B cell (primary cell): ENCODE measurements at regions not wholly inside any gene's neighbourhood (a gene's known extent, or its start where the extent isn't known, plus 50 kb on each side); places are given as distances from the start of the nearest gene placed in this dataset.

Experiments used
- ATAC-seq: fragments of 200-7000 bp; cut with Tn5 transposase; one replicate; pipeline ENCODE4 v1.10.0; 2021; ENCODE audit warnings: low read depth, mild to moderate bottlenecking, moderate number of reproducible peaks, moderate library complexity
- CTCF ChIA-PET: fragments of 350-600 bp; sonication (Branson Sonifier 250); formaldehyde crosslinking; loops from one replicate; lab custom pipeline; 2021; ENCODE audit warnings: antibody characterized with exemption, inconsistent platforms; lab: Charles Lee
- POLR2A ChIA-PET: fragments of 350-600 bp; sonication (Branson Sonifier 250); formaldehyde crosslinking; loops from one replicate; lab custom pipeline; 2021; ENCODE audit warnings: antibody characterized with exemption; lab: Charles Lee
- DNase-seq: peaks from one replicate; pipeline ENCODE4 v3.0.0; 2013
- H2AFZ ChIP-seq: 2 replicates; pipeline ENCODE4 v1.6.1; 2012; ENCODE audit warnings: mild to moderate bottlenecking, low read depth, low read length; ENCODE audit not compliant: insufficient read depth, poor library complexity, severe bottlenecking
- H3K27ac ChIP-seq, 2 donors: 1 replicate in 1 of 2; 2 replicates in 1 of 2; pipeline ENCODE4 v1.5.1; 2012 to 2013; ENCODE audit warnings: low read length in 2 of 2, mild to moderate bottlenecking in 2 of 2, moderate library complexity in 1 of 2
- H3K27me3 ChIP-seq, 4 experiments: fragments of 200-600 bp in 1 of 4; sonication (generic) in 1 of 4; replicated peaks in 1 of 4; 1 replicate in 2 of 4; 2 replicates in 2 of 4; pipeline versions ENCODE4 v1.6.1 to v1.7.0; 2013 to 2016; ENCODE audit warnings: low read length in 3 of 4, mild to moderate bottlenecking in 2 of 4, mixed read lengths in 1 of 4, moderate library complexity in 1 of 4; ENCODE audit not compliant: insufficient read depth in 4 of 4, control insufficient read depth in 3 of 4; ENCODE audit errors: control extremely low read depth in 1 of 4
- H3K36me3 ChIP-seq, 2 experiments: replicated peaks in 1 of 2; 1 replicate in 1 of 2; 2 replicates in 1 of 2; pipeline versions ENCODE4 v1.6.1 to v1.7.1; 2013; ENCODE audit warnings: low read length in 1 of 2; ENCODE audit not compliant: insufficient read depth in 2 of 2, control insufficient read depth in 1 of 2; ENCODE audit errors: control extremely low read depth in 1 of 2, extremely low read depth in 1 of 2
- H3K4me1 ChIP-seq, 2 donors: fragments of 200-600 bp in 1 of 2; sonication (generic) in 1 of 2; 1 replicate in 1 of 2; 2 replicates in 1 of 2; pipeline versions ENCODE4 v1.5.1 to v1.6.1; 2013 to 2017; ENCODE audit warnings: low read length in 2 of 2; ENCODE audit not compliant: control insufficient read depth in 2 of 2, insufficient read depth in 2 of 2
- H3K4me2 ChIP-seq: replicated peaks from 2 replicates; pipeline ENCODE3; 2012; ENCODE audit warnings: mild to moderate bottlenecking, low read depth, low read length; ENCODE audit not compliant: poor library complexity, severe bottlenecking
- H3K4me3 ChIP-seq, 5 experiments: fragments of 200-600 bp in 1 of 5; sonication (generic) in 1 of 5; 1 replicate in 3 of 5; 2 replicates in 2 of 5; pipeline versions ENCODE4 v1.5.1 to v1.7.0; 2011 to 2016; ENCODE audit warnings: low read length in 4 of 5, mild to moderate bottlenecking in 4 of 5, low read depth in 2 of 5, control low read depth in 1 of 5, moderate library complexity in 1 of 5; ENCODE audit not compliant: insufficient read depth in 1 of 5; ENCODE audit errors: control extremely low read depth in 1 of 5, extremely low read depth in 1 of 5
- H3K79me2 ChIP-seq: fragments of 200-600 bp; sonication (generic); one replicate; pipeline ENCODE4 v1.6.0; 2016; ENCODE audit warnings: low read length; ENCODE audit not compliant: control insufficient read depth, insufficient read depth
- H3K9ac ChIP-seq: fragments of 200-600 bp; sonication (generic); 2 replicates; pipeline ENCODE4 v1.6.1; 2017; ENCODE audit warnings: mild to moderate bottlenecking, low read length, moderate library complexity
- H3K9me3 ChIP-seq, 3 donors: one replicate each; pipeline versions ENCODE4 v1.6.1 to v1.7.1; 2013; ENCODE audit warnings: low read length in 2 of 3; ENCODE audit not compliant: control insufficient read depth in 2 of 3, insufficient read depth in 1 of 3; ENCODE audit errors: control extremely low read depth in 1 of 3
- H4K20me1 ChIP-seq: 2 replicates; pipeline ENCODE4 v1.6.0; 2012; ENCODE audit warnings: mild to moderate bottlenecking, low read length; ENCODE audit not compliant: insufficient read depth, control insufficient read depth, poor library complexity, severe bottlenecking
- H3K27ac Mint-ChIP-seq: one replicate; pipeline ENCODE4 v1.8.0; 2021; ENCODE audit warnings: mixed read lengths
- H3K27me3 Mint-ChIP-seq: one replicate; pipeline ENCODE4 v1.8.0; 2021; ENCODE audit warnings: mixed read lengths
- H3K4me1 Mint-ChIP-seq: one replicate; pipeline ENCODE4 v1.8.0; 2021; ENCODE audit warnings: mixed read lengths
- H3K4me3 Mint-ChIP-seq: one replicate; pipeline ENCODE4 v1.8.0; 2021; ENCODE audit warnings: mixed read lengths
- H3K9me3 Mint-ChIP-seq: one replicate; pipeline ENCODE4 v1.8.0; 2022; ENCODE audit warnings: mixed read lengths; ENCODE audit not compliant: insufficient read depth
- EZH2 ChIP-seq: IDR thresholded peaks from 2 replicates; pipeline ENCODE4 v1.6.1; 2012; ENCODE audit warnings: borderline replicate concordance, low read depth, mild to moderate bottlenecking, moderate library complexity, low read length; ENCODE audit not compliant: insufficient read depth, poor library complexity, severe bottlenecking
- WGBS: methylation state at CpG from one replicate; pipeline ENCODE4 v1.1.5; 2013; ENCODE audit warnings: missing lambda C conversion rate; ENCODE audit not compliant: insufficient coverage; 5-methylcytosine and 5-hydroxymethylcytosine counted together
- intact Hi-C: fragments of 100-400 bp; cut with micrococcal nuclease; formaldehyde crosslinking; loops from one replicate; pipeline ENCODE4 v1.10.0; 2022
- TF ChIP-seq, protein P1 (sequence below): fragments of 200-600 bp; IDR thresholded peaks from one replicate; pipeline ENCODE4 v1.8.0; 2022; ENCODE audit warnings: antibody characterized with exemption, mild to moderate bottlenecking

GRCh38 chr6:126766820-126767219, 351.7 kb upstream of the RSPO3 start:
- Histone ChIP-seq H3K4me3 (no peak overlapping the region), H3K4me1 (no peaks in the 10 kb centered on the region), H3K4me2 (no peak overlapping the region), H3K9me3 (no peaks in the 10 kb centered on the region), H2AFZ (no peak overlapping the region), H3K36me3 (no peaks in the 10 kb centered on the region), H3K27me3 (no peaks in the 10 kb centered on the region), H4K20me1 (no peaks in the 10 kb centered on the region), H3K27ac (no peak overlapping the region), H3K79me2 (no peaks in the 10 kb centered on the region), H3K9ac (no peak overlapping the region)
- TF ChIP-seq, protein P1, sequence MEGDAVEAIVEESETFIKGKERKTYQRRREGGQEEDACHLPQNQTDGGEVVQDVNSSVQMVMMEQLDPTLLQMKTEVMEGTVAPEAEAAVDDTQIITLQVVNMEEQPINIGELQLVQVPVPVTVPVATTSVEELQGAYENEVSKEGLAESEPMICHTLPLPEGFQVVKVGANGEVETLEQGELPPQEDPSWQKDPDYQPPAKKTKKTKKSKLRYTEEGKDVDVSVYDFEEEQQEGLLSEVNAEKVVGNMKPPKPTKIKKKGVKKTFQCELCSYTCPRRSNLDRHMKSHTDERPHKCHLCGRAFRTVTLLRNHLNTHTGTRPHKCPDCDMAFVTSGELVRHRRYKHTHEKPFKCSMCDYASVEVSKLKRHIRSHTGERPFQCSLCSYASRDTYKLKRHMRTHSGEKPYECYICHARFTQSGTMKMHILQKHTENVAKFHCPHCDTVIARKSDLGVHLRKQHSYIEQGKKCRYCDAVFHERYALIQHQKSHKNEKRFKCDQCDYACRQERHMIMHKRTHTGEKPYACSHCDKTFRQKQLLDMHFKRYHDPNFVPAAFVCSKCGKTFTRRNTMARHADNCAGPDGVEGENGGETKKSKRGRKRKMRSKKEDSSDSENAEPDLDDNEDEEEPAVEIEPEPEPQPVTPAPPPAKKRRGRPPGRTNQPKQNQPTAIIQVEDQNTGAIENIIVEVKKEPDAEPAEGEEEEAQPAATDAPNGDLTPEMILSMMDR, result no peak
- TF ChIP-seq EZH2, result no peak
- CTCF ChIA-PET, result no interaction called here
- H3K4me1 Mint-ChIP-seq, result no peaks in the 10 kb centered on the region
- no peaks in the 10 kb centered on the region for H3K27me3 Mint-ChIP-seq
- no peak overlapping the region for H3K27ac Mint-ChIP-seq
- H3K9me3 Mint-ChIP-seq, result no peaks in the 10 kb centered on the region
- WGBS, result no CpG with 5 or more reads among the region's 3 CpGs
- POLR2A ChIA-PET, result no interaction called here
- DNase-seq (no peak), ATAC-seq (no peak)
- intact Hi-C loops, result no loop called here
- no peak overlapping the region for H3K4me3 Mint-ChIP-seq

GRCh38 chr6:126767711-126768110, 350.8 kb upstream of the RSPO3 start:
- WGBS, result no CpG with 5 or more reads among the region's 1 CpG
- CTCF ChIA-PET, result no interaction called here
- H3K27ac Mint-ChIP-seq, result no peak overlapping the region

More at GRCh38 chr6:126767711-126768110, 350.8 kb upstream of the RSPO3 start:
- H3K27ac ChIP-seq, result no peak overlapping the region
- Mint-ChIP-seq H3K4me1 (no peaks in the 10 kb centered on the region), H3K27me3 (no peaks in the 10 kb centered on the region), H3K9me3 (no peaks in the 10 kb centered on the region), H3K4me3 (no peak overlapping the region)
- intact Hi-C loops, result no loop called here
- TF ChIP-seq, protein P1, result no peak
- no peak for TF ChIP-seq EZH2
- no peak overlapping the region for H2AFZ ChIP-seq
- no peak for DNase-seq
- no peaks in the 10 kb centered on the region for H3K27me3 ChIP-seq
- ATAC-seq, result no peak
- H4K20me1 ChIP-seq, result no peaks in the 10 kb centered on the region
- no peaks in the 10 kb centered on the region for H3K4me1 ChIP-seq
- H3K36me3 ChIP-seq, result no peaks in the 10 kb centered on the region
- no peaks in the 10 kb centered on the region for H3K79me2 ChIP-seq
- POLR2A ChIA-PET, result no interaction called here
- no peak overlapping the region for H3K4me3 ChIP-seq
- no peak overlapping the region for H3K9ac ChIP-seq
- H3K9me3 ChIP-seq, result no peaks in the 10 kb centered on the region
- H3K4me2 ChIP-seq, result no peak overlapping the region
